ENCODE measurements at regions not wholly inside any gene's neighbourhood (a gene's known extent, or its start where the extent isn't known, plus 50 kb on each side); places are given as distances from the start of the nearest gene placed in this dataset.

- TF ChIP-seq, protein P1, sequence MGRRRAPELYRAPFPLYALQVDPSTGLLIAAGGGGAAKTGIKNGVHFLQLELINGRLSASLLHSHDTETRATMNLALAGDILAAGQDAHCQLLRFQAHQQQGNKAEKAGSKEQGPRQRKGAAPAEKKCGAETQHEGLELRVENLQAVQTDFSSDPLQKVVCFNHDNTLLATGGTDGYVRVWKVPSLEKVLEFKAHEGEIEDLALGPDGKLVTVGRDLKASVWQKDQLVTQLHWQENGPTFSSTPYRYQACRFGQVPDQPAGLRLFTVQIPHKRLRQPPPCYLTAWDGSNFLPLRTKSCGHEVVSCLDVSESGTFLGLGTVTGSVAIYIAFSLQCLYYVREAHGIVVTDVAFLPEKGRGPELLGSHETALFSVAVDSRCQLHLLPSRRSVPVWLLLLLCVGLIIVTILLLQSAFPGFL (CRISPR knock-in tag; IDR thresholded peaks at IDR 0.05; ENCODE audit: borderline replicate concordance): no peak
- TF ChIP-seq TCF7 (CRISPR knock-in tag; IDR thresholded peaks at IDR 0.05; ENCODE audit: low read depth) (no peak), FOXJ3 (CRISPR knock-in tag; IDR thresholded peaks at IDR 0.05; ENCODE audit: borderline replicate concordance) (no peak), CTCF (IDR thresholded peaks at IDR 0.05) (no peak), JUN (CRISPR knock-in tag; IDR thresholded peaks at IDR 0.05) (no peak), FOXK1 (CRISPR knock-in tag; IDR thresholded peaks at IDR 0.05) (no peak)
Observed at GRCh38 chr4:114539985-114540384, 58.6 kb upstream of the UGT8 start.

Measured in WTC11 (cell line).